ENCODE measurements at regions not wholly inside any gene's neighbourhood (a gene's known extent, or its start where the extent isn't known, plus 50 kb on each side); places are given as distances from the start of the nearest gene placed in this dataset.

GRCh38 chr12:38253778-38254177 lies 62.8 kb upstream of the ALG10B start:
- Histone ChIP-seq H3K4me2 (ENCODE audit: insufficient read depth, insufficient read length, low read length) (no peak overlapping the region), H3K56ac (ENCODE audit: insufficient read length, low read depth, low read length) (no peak overlapping the region), H3K14ac (ENCODE audit: insufficient read depth, low read length) (no peak overlapping the region), H3K79me1 (ENCODE audit: insufficient read depth, low read depth, low read length, poor library complexity, severe bottlenecking) (no peaks in the 10 kb centered on the region), H4K91ac (ENCODE audit: insufficient read length, low read depth, low read length) (no peak overlapping the region), H4K5ac (ENCODE audit: insufficient read length, low read depth, low read length) (no peak overlapping the region), H2BK20ac (ENCODE audit: low read depth, low read length, poor library complexity, severe bottlenecking) (no peak overlapping the region), H2AK5ac (ENCODE audit: insufficient read length, low read length) (no peak overlapping the region), H3K23ac (ENCODE audit: insufficient read length, low read depth, low read length) (no peak overlapping the region), H3K4ac (ENCODE audit: low read depth, low read length) (no peak overlapping the region), H2BK12ac (ENCODE audit: insufficient read length, low read depth, low read length) (no peak overlapping the region), H2BK15ac (ENCODE audit: low read depth, low read length) (no peak overlapping the region), H3K27me3 (ENCODE audit: insufficient read depth, low read length) (no peaks in the 10 kb centered on the region), H3K9ac (ENCODE audit: extremely low read depth, insufficient read length, low read length) (no peak overlapping the region), H2BK5ac (ENCODE audit: insufficient read length, low read length) (no peak overlapping the region), H4K20me1 (ENCODE audit: control insufficient read depth, insufficient read depth, insufficient read length) (no peaks in the 10 kb centered on the region), H3K9me3 (ENCODE audit: control insufficient read depth, low read depth, low read length) (peaks cover 71% of the 10 kb centered on the region), H3K4me1 (ENCODE audit: insufficient read depth, low read length) (no peaks in the 10 kb centered on the region), H2AFZ (ENCODE audit: low read length) (no peak overlapping the region), H3T11ph (ENCODE audit: low read length) (no peak overlapping the region), H4K8ac (replicated peaks; ENCODE audit: insufficient read length, low read depth, low read length) (no peak overlapping the region), H3K27ac (ENCODE audit: insufficient read length, low read depth, low read length) (no peak overlapping the region), H3K23me2 (ENCODE audit: insufficient read length, low read depth, low read length, poor library complexity, severe bottlenecking) (no peaks in the 10 kb centered on the region), H3K79me2 (ENCODE audit: insufficient read depth, low read length) (no peaks in the 10 kb centered on the region), H3K18ac (ENCODE audit: insufficient read length, low read depth, low read length) (no peak overlapping the region), H2BK120ac (ENCODE audit: low read depth, low read length, poor library complexity, severe bottlenecking) (no peak overlapping the region)
- Mint-ChIP-seq H3K4me3 (no peak overlapping the region), H3K9me3 (peaks cover 88 to 90% of the 10 kb centered on the region in 2 experiments), H3K4me1 (no peaks in the 10 kb centered on the region), H3K27me3 (ENCODE audit: low read depth) (no peaks in the 10 kb centered on the region), H3K27ac (no peak overlapping the region), H3K36me3 (ENCODE audit: insufficient read depth in 1 of 3, low read depth in 3 of 3) (peaks cover 0 to 13% (median 4%) of the 10 kb centered on the region in 3 experiments; a peak in 5 of 7 replicates)
- TF ChIP-seq CTCF (conservative IDR thresholded peaks at IDR 0.05) = no peak
- no peak for DNase-seq
